DND-41 (cell line): ENCODE measurements at regions not wholly inside any gene's neighbourhood (a gene's known extent, or its start where the extent isn't known, plus 50 kb on each side); places are given as distances from the start of the nearest gene placed in this dataset.

Experiments
- EZH2 ChIP-seq: IDR thresholded peaks from 3 replicates; pipeline ENCODE4 v1.6.1; 2012; ENCODE audit warnings: borderline replicate concordance, low read depth, mild to moderate bottlenecking, moderate library complexity, low read length, inconsistent platforms; ENCODE audit not compliant: severe bottlenecking
- TF ChIP-seq, protein P1 (sequence below): IDR thresholded peaks from 2 replicates; pipeline ENCODE4 v1.5.1; 2012; ENCODE audit warnings: borderline replicate concordance, low read length, moderate library complexity, mild to moderate bottlenecking; ENCODE audit not compliant: poor library complexity, severe bottlenecking; ENCODE audit errors: extremely low read depth

DNA sequence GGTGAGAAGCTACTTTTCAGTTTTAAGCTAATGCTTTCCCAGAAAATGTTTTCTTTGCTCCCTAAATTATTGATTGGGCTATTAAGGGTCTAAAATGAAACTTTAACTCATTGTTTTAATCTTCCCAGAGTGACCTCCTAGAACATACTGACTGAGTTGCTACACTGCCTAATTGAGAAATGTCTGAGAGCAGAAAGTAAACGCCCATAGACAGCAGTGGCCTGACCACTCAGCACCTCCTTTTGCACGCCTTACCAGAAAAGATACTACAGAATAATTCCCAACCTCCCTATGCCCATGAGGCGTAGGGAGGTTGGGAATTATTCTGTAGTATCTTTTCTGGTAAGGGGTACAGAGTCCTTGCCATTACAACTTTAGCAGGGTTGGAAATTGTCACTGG, 381.8 kb upstream of the LCORL start:
- TF ChIP-seq, protein P1, sequence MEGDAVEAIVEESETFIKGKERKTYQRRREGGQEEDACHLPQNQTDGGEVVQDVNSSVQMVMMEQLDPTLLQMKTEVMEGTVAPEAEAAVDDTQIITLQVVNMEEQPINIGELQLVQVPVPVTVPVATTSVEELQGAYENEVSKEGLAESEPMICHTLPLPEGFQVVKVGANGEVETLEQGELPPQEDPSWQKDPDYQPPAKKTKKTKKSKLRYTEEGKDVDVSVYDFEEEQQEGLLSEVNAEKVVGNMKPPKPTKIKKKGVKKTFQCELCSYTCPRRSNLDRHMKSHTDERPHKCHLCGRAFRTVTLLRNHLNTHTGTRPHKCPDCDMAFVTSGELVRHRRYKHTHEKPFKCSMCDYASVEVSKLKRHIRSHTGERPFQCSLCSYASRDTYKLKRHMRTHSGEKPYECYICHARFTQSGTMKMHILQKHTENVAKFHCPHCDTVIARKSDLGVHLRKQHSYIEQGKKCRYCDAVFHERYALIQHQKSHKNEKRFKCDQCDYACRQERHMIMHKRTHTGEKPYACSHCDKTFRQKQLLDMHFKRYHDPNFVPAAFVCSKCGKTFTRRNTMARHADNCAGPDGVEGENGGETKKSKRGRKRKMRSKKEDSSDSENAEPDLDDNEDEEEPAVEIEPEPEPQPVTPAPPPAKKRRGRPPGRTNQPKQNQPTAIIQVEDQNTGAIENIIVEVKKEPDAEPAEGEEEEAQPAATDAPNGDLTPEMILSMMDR = no peak
- no peak for TF ChIP-seq EZH2
